ENCODE measurements at regions not wholly inside any gene's neighbourhood (a gene's known extent, or its start where the extent isn't known, plus 50 kb on each side); places are given as distances from the start of the nearest gene placed in this dataset.

GRCh38 chr13:80133631-80134261, 207.2 kb downstream of the SPRY2 start:
- no peak for TF ChIP-seq CTCF (IDR thresholded peaks at IDR 0.05)
- TF ChIP-seq POLR2A (IDR thresholded peaks at IDR 0.05), result no peak
